ENCODE measurements at regions not wholly inside any gene's neighbourhood (a gene's known extent, or its start where the extent isn't known, plus 50 kb on each side); places are given as distances from the start of the nearest gene placed in this dataset.
"Not testable (repeated sequence)": the region's sequence is repeated elsewhere in the genome, so short reads cannot be mapped to it uniquely, and the experiment has no call there.

DNA sequence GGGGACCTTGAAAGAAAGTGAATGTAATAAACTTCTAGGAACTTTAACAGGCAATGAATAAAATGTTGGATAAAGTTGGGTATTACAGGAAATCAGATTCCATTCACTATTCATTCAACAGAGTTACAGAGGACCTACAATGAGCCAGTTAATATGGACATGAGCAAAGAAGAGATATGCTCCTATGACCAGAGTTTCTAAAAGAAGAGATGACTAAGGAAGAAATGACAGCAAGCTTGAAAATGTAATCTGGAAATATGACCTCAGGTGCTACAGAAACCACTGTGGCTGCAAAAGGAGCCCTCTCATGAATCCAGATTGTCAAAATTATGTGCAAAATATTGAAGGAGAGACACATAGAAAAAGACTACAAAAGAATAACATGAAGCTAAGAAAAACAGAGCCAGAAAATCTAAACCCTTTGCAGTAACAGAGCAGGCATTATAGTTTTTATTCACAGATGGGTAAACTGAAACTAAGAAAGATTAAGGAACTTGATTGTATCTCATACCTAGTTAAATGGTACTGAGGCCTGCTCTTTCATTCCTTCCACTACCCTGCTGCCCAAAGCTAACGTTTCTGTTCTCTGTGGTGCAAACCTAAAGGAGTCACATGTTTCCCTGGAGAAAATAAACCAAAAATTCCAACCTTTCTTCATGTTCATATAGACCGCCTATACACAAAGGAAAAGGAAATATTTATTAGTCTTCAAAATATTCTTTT, 378.3 kb downstream of the GBA3 start:
- DNase-seq = no peak

GRCh38 chr4:23068756-23069155, 376.0 kb downstream of the GBA3 start:
- no peak for DNase-seq

DNA sequence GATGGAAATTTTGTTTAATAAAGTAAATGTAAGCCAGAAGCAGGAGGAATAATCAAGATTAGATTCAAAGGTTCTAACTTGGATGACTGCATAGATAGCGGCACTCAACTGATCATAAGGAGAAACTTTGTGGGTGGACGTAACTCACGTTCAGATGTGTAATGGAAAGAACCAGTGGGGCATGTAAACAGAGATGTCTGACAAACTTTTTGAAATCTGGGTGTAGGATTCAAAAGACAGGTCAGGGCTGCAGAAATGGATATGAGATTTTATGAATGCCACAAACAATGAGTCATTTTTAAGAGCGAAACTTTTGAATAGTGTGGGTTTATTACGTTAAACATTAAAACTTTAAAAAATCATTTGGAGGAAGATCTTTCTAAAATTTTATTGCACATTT, 375.6 kb downstream of the GBA3 start:
- DNase-seq = no peak

GRCh38 chr4:23062188-23062587, 369.5 kb downstream of the GBA3 start:
- no peak for DNase-seq

DNA sequence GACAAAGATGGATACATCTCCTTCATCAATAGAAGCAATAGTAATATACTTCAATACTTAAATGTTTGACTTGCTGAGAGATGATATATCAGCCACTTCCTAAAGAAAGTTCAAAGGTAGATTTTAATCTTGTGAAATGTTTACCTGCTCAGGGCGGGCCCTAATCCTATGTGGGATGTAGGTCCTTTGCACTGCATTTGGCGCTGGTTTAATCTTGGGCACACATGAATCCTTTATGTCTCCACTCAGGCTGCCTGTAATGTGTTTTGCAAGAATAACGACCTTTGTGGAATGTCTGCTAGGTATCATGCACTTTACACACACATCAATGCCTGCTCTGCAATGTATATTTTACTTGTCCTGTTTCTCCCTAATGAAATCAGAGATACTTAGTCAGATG, 368.7 kb downstream of the GBA3 start:
- no peak for DNase-seq

GRCh38 chr4:23060776-23061175, 368.0 kb downstream of the GBA3 start:
- no peak for DNase-seq

DNA sequence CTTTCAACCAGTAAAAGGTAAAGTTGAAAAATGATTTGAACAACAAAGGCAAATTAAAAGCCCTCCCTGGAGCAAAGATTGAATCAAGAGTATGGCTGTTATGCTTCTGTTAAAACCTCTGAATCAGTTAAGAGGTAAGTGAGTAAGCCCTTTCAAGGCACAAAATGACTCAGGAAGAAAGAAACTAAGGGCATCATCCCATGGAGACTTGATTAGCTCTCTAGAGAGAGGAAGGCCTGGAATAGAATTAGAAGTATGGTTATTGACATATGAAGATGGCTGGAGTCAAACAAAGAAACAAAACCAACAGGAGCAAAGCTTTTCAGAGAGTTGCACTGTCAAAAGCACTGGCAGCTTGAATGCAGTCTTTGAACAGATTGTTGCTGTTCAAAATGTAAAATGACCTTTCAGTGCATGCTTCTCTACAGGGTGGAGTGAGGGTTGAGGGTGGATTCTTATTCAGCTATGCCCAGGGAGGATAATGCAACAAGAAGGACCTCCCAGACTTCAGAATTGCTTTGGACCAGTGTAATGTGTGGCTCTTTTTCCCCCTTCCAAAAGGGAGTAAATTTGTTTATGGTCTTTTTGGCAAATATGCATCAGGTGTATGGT, 365.5 kb downstream of the GBA3 start:
- DNase-seq = no peak

DNA sequence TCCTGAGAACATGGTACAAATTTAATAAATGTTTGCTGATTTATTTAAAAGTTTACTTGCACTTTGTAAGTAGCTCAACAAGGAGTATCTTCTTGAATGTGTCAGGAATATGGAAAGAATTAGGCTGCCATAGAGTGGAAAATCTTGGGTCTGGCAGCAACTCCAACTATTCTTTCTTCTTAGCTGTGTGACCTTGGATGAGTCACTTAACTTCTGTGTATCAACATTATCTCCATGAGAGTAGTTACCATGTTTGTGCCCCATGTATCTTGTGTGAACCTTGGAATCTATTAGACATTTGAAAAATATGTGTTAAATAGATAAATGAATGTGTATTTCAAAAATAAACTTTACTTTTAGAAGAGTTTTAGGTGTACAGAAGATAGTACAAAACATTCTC, 348.8 kb downstream of the GBA3 start:
- no peak for DNase-seq

DNA sequence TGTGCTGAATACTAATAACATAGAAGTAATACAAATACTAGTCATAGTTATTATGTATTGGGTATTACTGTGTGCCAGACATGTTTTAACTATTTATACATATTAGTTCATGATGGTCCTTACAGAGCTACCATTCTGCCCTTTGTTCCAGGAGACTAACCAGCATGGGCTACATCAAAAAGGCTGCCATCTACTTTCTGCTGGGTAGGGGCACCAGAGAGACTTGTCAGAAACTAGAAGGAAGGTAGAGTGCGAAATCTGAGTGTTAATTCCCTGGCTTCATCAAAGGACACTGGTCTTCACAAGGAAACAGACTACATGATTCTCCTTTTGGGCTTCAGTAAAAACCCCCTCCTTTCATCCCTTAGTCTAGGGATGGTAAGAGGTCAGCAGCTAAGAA, 347.8 kb downstream of the GBA3 start:
- no peak for DNase-seq

GRCh38 chr4:23039818-23040217, 347.1 kb downstream of the GBA3 start:
- DNase-seq = no peak

GRCh38 chr4:23038626-23039491, 346.1 kb downstream of the GBA3 start:
- DNase-seq = no peak

GRCh38 chr4:23036921-23037495, 344.3 kb downstream of the GBA3 start:
- no peak for DNase-seq

DNA sequence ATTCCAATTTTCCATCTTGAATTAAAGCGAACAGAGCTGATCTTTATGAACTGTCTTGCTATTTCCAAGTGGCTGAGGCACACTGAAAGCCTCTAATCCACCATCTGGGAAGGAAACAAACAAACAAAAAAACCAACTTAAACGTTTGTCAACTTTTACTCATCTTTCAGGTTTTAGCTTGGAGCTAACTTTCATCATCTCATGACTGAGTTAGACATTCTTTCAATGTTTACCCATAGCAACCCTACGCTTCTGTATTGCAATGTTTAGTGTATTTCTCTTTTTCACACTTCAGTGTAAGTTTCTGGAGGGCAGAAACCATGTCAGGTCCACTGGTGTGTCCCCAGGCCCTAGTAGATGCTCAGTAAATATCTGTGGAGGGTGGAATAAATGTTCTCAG, 343.8 kb downstream of the GBA3 start:
- DNase-seq = no peak

DNA sequence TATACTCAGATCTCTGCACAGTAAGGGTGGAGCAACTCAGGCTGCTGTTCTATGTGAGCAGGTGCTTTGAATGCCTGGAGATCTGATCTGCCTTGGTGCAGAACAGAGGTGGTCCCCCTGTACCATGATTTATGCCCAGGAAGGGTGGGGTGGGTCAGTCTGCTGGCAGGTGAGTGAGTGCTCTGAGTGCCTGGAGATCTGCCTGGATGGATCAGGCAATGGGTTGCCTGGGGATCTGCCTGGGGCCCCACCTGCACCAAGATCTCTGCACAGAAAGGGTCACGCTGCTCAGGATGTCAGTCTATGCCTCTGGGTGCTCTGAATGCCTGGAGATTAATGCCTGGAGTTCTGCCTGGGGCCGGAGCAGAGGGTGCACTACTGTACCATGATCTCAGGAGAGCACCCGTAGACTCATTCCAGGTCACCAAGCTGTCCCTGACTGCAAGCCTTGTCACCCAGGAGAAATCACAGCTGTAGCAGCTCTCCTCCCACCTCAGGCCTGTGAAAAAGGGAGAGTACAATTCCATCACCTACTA, 342.9 kb downstream of the GBA3 start:
- no peak for DNase-seq

DNA sequence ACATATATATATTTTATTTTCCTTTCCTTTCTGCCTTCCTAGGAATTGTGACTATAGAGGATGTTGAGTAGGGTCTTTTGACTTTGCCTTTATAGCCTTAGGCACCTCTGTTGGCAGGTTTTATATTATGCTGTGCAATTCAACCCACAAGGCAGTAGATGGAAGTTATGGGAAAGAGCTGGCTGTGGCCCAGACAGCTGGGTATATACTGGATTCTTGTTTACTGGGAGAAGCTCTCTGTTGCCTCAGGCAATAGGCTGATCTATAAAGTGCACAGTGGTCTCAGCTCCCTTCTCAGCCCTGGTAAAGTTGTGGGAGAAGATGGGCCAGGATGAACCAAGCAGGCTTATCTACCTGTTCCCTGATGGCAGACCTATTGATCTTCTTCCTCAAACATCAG, 342.0 kb downstream of the GBA3 start:
- no peak for DNase-seq

- DNase-seq = peak in 1 of 2 experiments; percentile 3
These were observed 341.1 kb downstream of the GBA3 start for GRCh38 chr4:23033796-23034195.

GRCh38 chr4:23028875-23029274, 336.1 kb downstream of the GBA3 start:
- no peak for DNase-seq

GRCh38 chr4:23023666-23024065, 330.9 kb downstream of the GBA3 start:
- no peak for DNase-seq

GRCh38 chr4:23023121-23023520, 330.4 kb downstream of the GBA3 start:
- DNase-seq = no peak

GRCh38 chr4:23022032-23022431, 329.3 kb downstream of the GBA3 start:
- DNase-seq = no peak

DNA sequence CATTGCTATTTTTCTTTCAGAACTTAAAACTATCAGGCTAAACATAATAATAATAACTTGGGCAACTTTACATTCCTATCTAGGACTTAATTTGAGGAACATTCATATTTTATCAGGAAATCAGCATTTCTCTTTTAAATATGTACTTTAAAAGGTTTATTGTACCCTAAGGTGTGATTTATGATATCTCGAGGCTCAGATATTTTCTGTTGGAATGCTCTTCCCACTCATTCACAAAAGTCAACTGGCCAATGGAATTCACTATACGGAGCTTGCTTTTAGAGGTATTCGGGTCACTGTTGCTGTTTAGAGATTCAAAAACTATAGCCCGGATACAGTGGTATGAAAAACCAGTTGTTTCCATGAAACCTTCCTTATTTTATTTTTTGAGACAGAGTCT, 328.3 kb downstream of the GBA3 start:
- DNase-seq = no peak

DNA sequence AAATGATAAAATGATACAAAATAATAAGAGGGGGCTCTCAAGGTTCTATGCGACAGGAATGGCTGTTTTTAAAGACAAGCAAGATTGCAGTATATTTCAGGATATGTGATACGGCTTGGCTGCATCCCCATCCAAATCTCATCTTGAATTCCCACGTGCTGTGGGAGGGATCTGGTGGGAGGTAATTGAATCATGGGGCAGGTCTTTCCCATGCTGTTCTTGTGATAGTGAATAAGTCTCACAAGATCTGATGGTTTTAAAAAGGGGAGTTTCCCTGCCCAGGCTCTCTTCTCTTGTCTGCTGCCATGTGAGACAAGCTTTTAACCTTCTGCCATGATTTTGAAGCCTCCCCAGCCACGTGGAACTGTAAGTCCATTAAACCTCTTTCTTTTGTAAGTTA, 327.7 kb downstream of the GBA3 start:
- not testable (repeated sequence) for DNase-seq

GRCh38 chr4:23016981-23017380, 324.2 kb downstream of the GBA3 start:
- no peak for DNase-seq

Data from NCI-H526 (cell line).